Activated naive CD8-positive, alpha-beta T cell treated with anti-CD3 and anti-CD28 coated beads for 36 hours (primary cell): ENCODE measurements at regions not wholly inside any gene's neighbourhood (a gene's known extent, or its start where the extent isn't known, plus 50 kb on each side); places are given as distances from the start of the nearest gene placed in this dataset.
A peak's percentile ranks its signal among the peaks of the same experiment; 100 is the strongest.

ENCODE experiments used
- DNase-seq: peaks from one replicate; pipeline ENCODE4 v3.0.0; 2021
- H3K27ac Mint-ChIP-seq: one replicate; pipeline ENCODE4 v1.8.0; 2022; ENCODE audit warnings: mild to moderate bottlenecking, moderate library complexity, mixed read lengths
- H3K27me3 Mint-ChIP-seq: one replicate; pipeline ENCODE4 v1.8.0; 2022; ENCODE audit warnings: mild to moderate bottlenecking, mixed read lengths
- H3K36me3 Mint-ChIP-seq: one replicate; pipeline ENCODE4 v1.8.0; 2021; ENCODE audit warnings: mild to moderate bottlenecking, mixed read lengths
- H3K4me1 Mint-ChIP-seq: one replicate; pipeline ENCODE4 v1.8.0; 2021; ENCODE audit warnings: mixed read lengths
- H3K4me3 Mint-ChIP-seq: one replicate; pipeline ENCODE4 v1.8.0; 2022; ENCODE audit warnings: mild to moderate bottlenecking, moderate library complexity, mixed read lengths
- H3K9me3 Mint-ChIP-seq: one replicate; pipeline ENCODE4 v1.8.0; 2022; ENCODE audit warnings: mixed read lengths

GRCh38 chr3:102087236-102087635 lies 237.9 kb downstream of the NFKBIZ start:
- Mint-ChIP-seq H3K27ac (no peak overlapping the region), H3K4me3 (no peak overlapping the region), H3K9me3 (peaks cover 2% of the 10 kb centered on the region), H3K4me1 (peaks cover 24% of the 10 kb centered on the region), H3K27me3 (no peaks in the 10 kb centered on the region), H3K36me3 (peaks cover 2% of the 10 kb centered on the region)
- no peak for DNase-seq

GRCh38 chr3:102089239-102089638 lies 239.9 kb downstream of the NFKBIZ start:
- H3K27me3 Mint-ChIP-seq = no peaks in the 10 kb centered on the region

GRCh38 chr3:102089904-102090720 lies 240.8 kb downstream of the NFKBIZ start:
- peaks cover 43% of the 10 kb centered on the region for H3K4me1 Mint-ChIP-seq
- no peaks in the 10 kb centered on the region for H3K36me3 Mint-ChIP-seq
- no peak for DNase-seq
- H3K27me3 Mint-ChIP-seq = no peaks in the 10 kb centered on the region
- no peak overlapping the region for H3K4me3 Mint-ChIP-seq
- no peaks in the 10 kb centered on the region for H3K9me3 Mint-ChIP-seq
- H3K27ac Mint-ChIP-seq = no peak overlapping the region

More at GRCh38 chr3:102089239-102089638, 239.9 kb downstream of the NFKBIZ start:
- Mint-ChIP-seq H3K4me3 (no peak overlapping the region), H3K27ac (no peak overlapping the region), H3K4me1 (peaks cover 39% of the 10 kb centered on the region), H3K9me3 (no peaks in the 10 kb centered on the region), H3K36me3 (no peaks in the 10 kb centered on the region)
- no peak for DNase-seq

GRCh38 chr3:102090721-102091045 lies 241.4 kb downstream of the NFKBIZ start:
- H3K4me3 Mint-ChIP-seq = no peak overlapping the region

GRCh38 chr3:102091358-102091757 lies 242.0 kb downstream of the NFKBIZ start:
- Mint-ChIP-seq H3K27ac (peak overlapping the region; percentile 51), H3K4me1 (peaks cover 44% of the 10 kb centered on the region), H3K36me3 (no peaks in the 10 kb centered on the region), H3K27me3 (no peaks in the 10 kb centered on the region), H3K4me3 (no peak overlapping the region), H3K9me3 (no peaks in the 10 kb centered on the region)
- no peak for DNase-seq

More at GRCh38 chr3:102090721-102091045, 241.4 kb downstream of the NFKBIZ start:
- Mint-ChIP-seq H3K36me3 (no peaks in the 10 kb centered on the region), H3K27ac (no peak overlapping the region), H3K4me1 (peaks cover 42% of the 10 kb centered on the region), H3K9me3 (no peaks in the 10 kb centered on the region), H3K27me3 (no peaks in the 10 kb centered on the region)
- DNase-seq = no peak

- no peaks in the 10 kb centered on the region for H3K36me3 Mint-ChIP-seq
- no peak for DNase-seq
- H3K27me3 Mint-ChIP-seq = no peaks in the 10 kb centered on the region
- H3K4me1 Mint-ChIP-seq = peaks cover 45% of the 10 kb centered on the region
- no peaks in the 10 kb centered on the region for H3K9me3 Mint-ChIP-seq
- H3K4me3 Mint-ChIP-seq = no peak overlapping the region
- peak overlapping the region; percentile 75 for H3K27ac Mint-ChIP-seq
Measured at GRCh38 chr3:102092617-102093466, 243.5 kb downstream of the NFKBIZ start.

- DNase-seq = no peak
- no peaks in the 10 kb centered on the region for H3K36me3 Mint-ChIP-seq
- H3K27ac Mint-ChIP-seq = no peak overlapping the region
- H3K9me3 Mint-ChIP-seq = peaks cover 1% of the 10 kb centered on the region
- no peak overlapping the region for H3K4me3 Mint-ChIP-seq
- H3K4me1 Mint-ChIP-seq = peaks cover 44% of the 10 kb centered on the region
- no peaks in the 10 kb centered on the region for H3K27me3 Mint-ChIP-seq
Measured at GRCh38 chr3:102094506-102094905, 245.2 kb downstream of the NFKBIZ start.

- Mint-ChIP-seq H3K4me1 (peaks cover 43% of the 10 kb centered on the region), H3K4me3 (no peak overlapping the region), H3K27me3 (no peaks in the 10 kb centered on the region), H3K27ac (no peak overlapping the region), H3K9me3 (peaks cover 1% of the 10 kb centered on the region), H3K36me3 (no peaks in the 10 kb centered on the region)
- no peak for DNase-seq
Measured at GRCh38 chr3:102095383-102095782, 246.1 kb downstream of the NFKBIZ start.

GRCh38 chr3:102096066-102096465 lies 246.8 kb downstream of the NFKBIZ start:
- H3K4me3 Mint-ChIP-seq = no peak overlapping the region

GRCh38 chr3:102098130-102098885 lies 249.0 kb downstream of the NFKBIZ start:
- H3K36me3 Mint-ChIP-seq = no peaks in the 10 kb centered on the region
- no peak for DNase-seq
- no peak overlapping the region for H3K4me3 Mint-ChIP-seq
- H3K9me3 Mint-ChIP-seq = peaks cover 1% of the 10 kb centered on the region
- no peak overlapping the region for H3K27ac Mint-ChIP-seq
- no peaks in the 10 kb centered on the region for H3K27me3 Mint-ChIP-seq
- H3K4me1 Mint-ChIP-seq = peaks cover 24% of the 10 kb centered on the region

More at GRCh38 chr3:102096066-102096465, 246.8 kb downstream of the NFKBIZ start:
- peaks cover 43% of the 10 kb centered on the region for H3K4me1 Mint-ChIP-seq
- H3K36me3 Mint-ChIP-seq = no peaks in the 10 kb centered on the region
- peaks cover 1% of the 10 kb centered on the region for H3K9me3 Mint-ChIP-seq
- H3K27me3 Mint-ChIP-seq = no peaks in the 10 kb centered on the region
- no peak for DNase-seq
- no peak overlapping the region for H3K27ac Mint-ChIP-seq

- Mint-ChIP-seq H3K27ac (no peak overlapping the region), H3K9me3 (peaks cover 1% of the 10 kb centered on the region), H3K27me3 (no peaks in the 10 kb centered on the region), H3K4me3 (no peak overlapping the region), H3K4me1 (peaks cover 18% of the 10 kb centered on the region), H3K36me3 (no peaks in the 10 kb centered on the region)
- DNase-seq = no peak
Measured at GRCh38 chr3:102099913-102100312, 250.6 kb downstream of the NFKBIZ start.

GRCh38 chr3:102102394-102102793 lies 253.1 kb downstream of the NFKBIZ start:
- Mint-ChIP-seq H3K4me1 (peaks cover 22% of the 10 kb centered on the region), H3K9me3 (peaks cover 6% of the 10 kb centered on the region), H3K4me3 (no peak overlapping the region), H3K36me3 (peaks cover 5% of the 10 kb centered on the region), H3K27ac (no peak overlapping the region), H3K27me3 (no peaks in the 10 kb centered on the region)
- DNase-seq = no peak

- Mint-ChIP-seq H3K27me3 (no peaks in the 10 kb centered on the region), H3K4me1 (peaks cover 22% of the 10 kb centered on the region), H3K36me3 (peaks cover 7% of the 10 kb centered on the region), H3K9me3 (peaks cover 6% of the 10 kb centered on the region), H3K27ac (no peak overlapping the region), H3K4me3 (no peak overlapping the region)
- DNase-seq = no peak
Measured at GRCh38 chr3:102104033-102104432, 254.7 kb downstream of the NFKBIZ start.

GRCh38 chr3:102105193-102105592 lies 255.9 kb downstream of the NFKBIZ start:
- peaks cover 6% of the 10 kb centered on the region for H3K9me3 Mint-ChIP-seq
- H3K36me3 Mint-ChIP-seq = peaks cover 7% of the 10 kb centered on the region
- no peak overlapping the region for H3K4me3 Mint-ChIP-seq

More at GRCh38 chr3:102105193-102105592, 255.9 kb downstream of the NFKBIZ start:
- H3K4me1 Mint-ChIP-seq = peaks cover 22% of the 10 kb centered on the region
- no peak overlapping the region for H3K27ac Mint-ChIP-seq
- DNase-seq = no peak
- no peaks in the 10 kb centered on the region for H3K27me3 Mint-ChIP-seq
